DMS79 treated with DMSO at 0.1 percent for 48 hours (cell line): ENCODE measurements at regions not wholly inside any gene's neighbourhood (a gene's known extent, or its start where the extent isn't known, plus 50 kb on each side); places are given as distances from the start of the nearest gene placed in this dataset.
"Not testable (repeated sequence)": the region's sequence is repeated elsewhere in the genome, so short reads cannot be mapped to it uniquely, and the experiment has no call there.

Source experiments
- DNase-seq: peaks from one replicate; lab custom pipeline; 2025; lab: John Stamatoyannopoulos, UW

GRCh38 chr6:27617700-27618689 lies 145.1 kb upstream of the ZNF184 start:
- DNase-seq: no peak

DNA sequence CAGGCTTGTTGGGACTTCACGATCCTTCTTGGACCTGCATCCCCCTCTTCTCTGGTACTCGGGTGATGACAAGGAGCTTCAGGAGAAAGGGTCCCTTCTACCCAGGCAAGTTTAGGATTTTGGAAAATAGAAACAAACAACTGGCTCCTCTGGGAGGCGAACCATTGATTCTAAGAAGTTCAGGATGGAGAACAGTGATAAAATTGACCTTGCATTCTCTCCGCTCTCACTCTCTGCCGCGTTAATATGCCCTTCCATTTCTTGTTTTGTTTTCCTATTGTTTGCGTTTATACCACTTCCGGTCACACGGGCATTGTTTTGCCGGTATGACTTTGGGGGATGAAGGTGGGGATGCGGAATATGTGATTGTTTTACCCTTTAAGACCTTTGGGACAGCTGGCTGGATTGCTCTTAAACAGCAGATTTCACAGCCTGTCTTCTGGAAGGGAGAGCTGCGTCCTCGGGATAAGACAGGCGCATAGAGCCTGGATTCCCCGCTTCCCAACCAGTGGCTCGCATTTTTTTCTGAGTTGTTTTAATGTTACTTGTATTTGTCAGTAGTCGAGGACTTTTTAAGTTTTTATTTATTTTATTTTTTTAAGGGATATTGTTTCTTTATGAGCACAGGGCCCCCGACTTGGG lies 144.3 kb upstream of the ZNF184 start:
- DNase-seq: no peak

DNA sequence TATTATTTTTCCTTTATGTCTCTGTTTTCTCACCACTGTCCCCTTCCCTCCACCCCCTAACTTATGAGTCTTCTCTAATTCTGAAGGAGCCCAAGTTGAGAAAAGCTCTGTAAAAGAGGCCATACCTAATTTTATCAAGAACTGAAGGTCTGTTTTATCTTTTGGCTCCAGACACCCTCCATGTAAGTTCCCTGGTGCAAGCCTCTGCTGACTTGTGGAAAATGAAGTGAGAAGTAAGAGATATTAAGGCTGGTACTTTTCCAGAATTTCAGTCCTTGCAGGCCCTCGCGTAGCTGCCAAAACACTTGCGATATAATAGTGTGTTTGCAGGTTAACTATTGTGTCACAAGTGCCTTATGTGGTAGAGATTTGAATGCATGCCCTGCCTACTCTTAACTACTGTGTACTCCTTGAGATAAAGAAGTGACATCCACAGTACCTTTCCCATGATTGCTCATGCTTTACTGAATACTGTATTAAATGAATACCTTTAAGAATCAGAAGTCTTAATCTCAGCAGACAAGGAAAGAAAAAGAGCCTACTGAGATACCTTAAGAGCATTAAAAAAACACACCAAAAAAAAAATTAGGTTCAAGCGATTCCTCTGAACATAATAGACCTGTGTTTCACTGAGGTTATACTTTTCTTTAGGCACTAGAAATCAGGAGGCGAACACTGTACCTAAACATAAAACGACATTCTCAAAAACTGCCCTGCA lies 143.6 kb upstream of the ZNF184 start:
- DNase-seq: no peak

DNA sequence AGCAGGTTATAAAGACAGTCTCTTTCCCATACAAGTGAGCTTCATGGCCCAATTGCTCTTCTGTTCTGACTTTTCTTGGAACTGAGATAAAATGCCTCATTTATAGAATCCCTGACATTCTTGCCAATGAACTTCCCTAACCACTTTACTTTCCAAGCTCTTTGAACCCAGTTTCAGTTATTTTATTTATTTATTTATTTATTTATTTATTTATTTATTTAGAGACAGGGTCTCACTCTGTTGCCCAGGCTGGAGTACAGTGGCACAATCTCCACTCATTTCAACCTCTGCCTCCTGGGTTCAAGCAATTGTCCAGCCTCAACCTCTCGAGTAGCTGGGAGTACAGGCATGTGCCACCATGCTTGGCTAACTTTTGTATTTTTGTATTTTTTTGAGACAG lies 138.5 kb upstream of the ZNF184 start:
- no peak for DNase-seq

DNA sequence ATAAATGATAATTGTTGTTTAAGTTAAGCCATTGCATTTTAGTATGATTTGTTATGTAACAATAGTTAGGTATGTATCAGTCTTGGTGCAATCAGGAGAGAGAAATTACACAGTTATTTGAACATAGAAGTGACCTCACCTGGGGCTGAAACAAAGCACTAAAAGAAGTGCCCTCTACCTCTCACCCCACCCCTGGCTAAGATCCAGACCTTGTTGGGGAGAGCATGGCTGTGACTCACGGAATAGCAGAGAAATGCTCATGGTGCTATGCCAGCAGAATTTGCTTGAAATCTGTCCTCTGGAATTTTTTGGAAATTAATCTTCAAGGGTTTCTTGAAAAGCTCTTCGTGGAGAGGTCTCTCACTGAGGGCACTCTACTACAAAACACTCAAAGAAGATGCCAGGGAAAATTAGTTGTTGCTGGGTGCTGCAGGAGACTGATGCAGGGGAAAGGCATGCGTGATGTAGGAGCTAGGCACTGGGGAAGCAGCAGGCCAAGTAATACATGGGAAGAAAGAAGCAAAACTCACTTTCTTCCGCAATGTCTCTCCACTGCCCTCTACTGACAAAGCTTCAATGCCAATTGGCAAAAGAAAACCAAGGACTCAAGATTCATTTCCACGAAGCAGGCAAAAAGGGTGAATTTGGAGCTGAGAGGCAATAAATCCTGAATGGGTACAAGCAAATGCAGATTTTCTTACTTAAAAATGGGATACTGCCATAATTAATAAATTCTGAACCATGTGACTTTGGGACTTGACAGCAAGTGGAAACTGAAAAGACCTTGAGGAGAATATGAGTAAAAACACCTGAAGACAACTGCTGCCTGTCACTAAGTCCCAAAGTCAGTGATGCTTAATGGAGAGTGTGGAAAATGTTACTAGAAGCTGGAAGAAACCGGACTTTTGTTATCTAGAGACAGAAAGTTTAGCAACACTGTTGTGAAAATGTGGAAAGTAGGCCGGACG lies 136.3 kb upstream of the ZNF184 start:
- DNase-seq: no peak

DNA sequence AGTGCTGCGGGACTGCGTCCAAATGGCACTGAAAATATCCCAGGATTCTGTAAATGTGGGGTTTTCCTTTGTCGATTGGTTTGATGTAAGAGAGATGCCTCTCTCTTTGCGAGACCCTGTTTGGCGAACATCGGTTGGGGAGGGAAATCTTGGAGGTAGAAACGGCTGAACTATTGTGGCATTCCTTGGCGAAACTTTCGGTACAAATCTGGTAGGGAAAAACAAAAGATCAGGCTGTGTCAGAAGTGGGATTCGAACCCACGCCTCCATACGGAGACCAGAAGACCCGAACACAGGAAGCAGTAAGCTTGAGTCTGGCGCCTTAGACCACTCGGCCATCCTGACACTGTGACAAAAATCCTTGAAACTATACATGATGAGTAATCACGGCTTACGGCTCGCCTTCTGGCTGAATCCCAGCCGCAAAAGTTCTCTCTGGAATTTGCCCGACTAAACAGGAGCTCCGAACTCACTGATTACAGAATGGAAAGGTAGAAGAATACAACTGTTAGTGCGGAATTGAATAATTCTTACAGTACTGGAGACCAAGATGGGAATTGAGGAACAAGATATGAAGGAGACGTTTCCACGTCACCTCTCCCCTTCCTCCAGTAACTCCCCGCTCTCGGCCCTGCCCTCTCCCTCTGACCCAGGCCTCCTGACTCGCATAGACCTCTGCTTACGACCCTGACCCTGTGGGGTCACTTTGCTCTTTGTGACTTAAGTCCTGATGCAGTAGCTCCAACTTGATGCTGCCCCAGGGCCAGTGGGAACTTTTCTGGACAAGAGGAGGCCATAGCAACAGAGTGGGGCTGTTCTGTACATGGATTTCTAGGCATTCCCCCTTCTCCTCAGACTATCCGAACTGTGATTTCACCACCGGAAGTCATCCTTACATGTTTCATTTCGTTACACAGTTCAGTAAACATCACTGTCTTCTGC lies 132.8 kb upstream of the ZNF184 start:
- no peak for DNase-seq

DNA sequence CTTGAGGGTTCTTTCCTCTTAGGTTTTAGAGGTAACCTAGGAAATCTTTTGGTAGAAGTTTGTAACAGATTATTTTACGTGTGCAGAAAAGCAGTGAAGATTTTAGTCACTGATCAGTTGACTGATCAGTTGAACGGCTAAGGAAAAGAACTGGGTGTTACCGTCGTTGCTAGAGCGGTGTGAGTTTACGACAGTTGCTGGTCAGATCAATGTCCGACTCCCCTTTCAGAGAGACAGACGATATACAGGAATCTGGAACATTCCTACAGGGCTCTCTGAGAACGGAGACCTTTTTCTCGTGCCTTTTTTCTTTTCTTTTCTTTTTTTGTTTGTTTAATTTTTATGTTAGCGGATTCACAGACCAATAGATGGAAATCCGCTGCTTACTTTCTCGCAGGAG lies 132.1 kb upstream of the ZNF184 start:
- no peak for DNase-seq

DNA sequence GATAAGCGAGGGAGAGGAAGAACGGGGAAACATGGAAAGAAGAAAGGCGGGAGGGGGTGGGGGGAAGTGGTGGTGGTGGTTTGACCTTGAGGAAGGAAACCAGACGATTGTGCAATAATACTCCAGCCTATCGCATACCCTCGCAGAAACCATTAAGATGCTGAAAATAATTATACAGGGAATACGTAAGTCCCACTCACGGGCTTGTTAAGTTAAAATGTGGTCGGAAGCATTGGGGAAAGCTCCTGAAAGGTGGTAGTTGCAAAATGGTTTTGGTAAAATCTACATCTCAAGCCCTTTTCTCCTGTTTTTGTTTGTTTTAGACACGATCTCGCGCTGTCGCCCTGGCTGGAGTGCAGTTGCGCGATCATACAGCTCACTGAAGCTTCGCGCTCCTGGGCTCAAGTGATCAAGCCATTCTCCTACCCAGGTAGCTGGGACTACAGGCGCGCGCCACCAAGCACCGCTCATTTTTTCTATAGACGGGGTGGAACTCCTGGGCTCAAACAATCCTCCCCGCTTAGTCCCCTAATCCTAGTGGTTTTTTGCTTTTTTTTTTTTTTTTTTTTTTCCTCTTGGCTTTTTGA lies 128.9 kb upstream of the ZNF184 start:
- DNase-seq: no peak

DNA sequence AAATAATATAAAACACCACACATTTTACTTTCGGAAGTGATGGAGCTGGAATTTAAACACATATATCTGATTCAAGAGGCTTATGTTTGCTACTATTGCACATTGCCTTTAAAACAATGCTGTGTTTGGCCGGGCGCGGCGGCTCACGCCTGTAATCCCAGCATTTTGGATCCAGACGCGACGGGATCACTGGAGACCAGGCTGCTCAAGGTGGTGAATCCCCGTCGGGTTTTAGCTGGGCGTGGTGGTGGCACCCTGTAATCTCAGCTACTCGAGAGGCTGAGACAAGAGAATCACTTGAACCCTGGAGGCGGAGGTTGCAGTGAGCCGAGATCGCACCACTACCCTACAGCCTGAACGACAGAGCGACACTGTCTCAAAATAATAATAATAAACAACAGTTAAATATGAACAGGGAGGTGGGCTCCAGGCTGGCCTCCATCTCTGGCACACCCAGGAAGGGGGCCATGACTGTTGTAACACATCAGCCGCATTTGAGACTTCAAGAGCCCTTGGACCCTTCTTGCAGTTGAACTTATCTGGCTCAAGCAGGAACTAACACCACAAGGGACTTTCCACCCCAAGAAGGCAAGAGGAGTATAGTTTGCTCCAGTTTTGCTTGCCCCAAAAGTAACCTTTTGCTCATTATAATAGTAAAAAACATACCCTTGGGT lies 127.1 kb upstream of the ZNF184 start:
- DNase-seq: no peak

GRCh38 chr6:27597031-27597567 lies 124.2 kb upstream of the ZNF184 start:
- DNase-seq: not testable (repeated sequence)

DNA sequence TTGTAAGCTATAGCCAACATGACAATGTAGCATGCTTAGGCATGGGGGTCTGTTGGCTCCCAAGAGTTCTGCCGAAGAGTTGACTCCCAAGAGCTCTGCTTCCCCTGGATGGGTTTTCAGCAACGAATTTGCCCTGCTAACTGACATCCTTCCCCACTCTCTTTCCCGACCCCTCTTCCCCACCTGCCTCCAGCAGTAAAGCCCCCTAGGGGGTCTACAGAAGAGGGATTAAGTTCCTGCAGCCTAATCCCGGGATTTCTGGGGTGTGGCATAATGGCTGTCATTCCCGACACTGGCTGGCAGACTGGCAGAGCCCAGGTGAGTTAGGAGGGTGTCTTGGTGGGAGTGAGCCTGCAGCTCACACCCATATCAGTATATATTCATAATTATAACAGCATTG lies 121.0 kb upstream of the ZNF184 start:
- DNase-seq: no peak

DNA sequence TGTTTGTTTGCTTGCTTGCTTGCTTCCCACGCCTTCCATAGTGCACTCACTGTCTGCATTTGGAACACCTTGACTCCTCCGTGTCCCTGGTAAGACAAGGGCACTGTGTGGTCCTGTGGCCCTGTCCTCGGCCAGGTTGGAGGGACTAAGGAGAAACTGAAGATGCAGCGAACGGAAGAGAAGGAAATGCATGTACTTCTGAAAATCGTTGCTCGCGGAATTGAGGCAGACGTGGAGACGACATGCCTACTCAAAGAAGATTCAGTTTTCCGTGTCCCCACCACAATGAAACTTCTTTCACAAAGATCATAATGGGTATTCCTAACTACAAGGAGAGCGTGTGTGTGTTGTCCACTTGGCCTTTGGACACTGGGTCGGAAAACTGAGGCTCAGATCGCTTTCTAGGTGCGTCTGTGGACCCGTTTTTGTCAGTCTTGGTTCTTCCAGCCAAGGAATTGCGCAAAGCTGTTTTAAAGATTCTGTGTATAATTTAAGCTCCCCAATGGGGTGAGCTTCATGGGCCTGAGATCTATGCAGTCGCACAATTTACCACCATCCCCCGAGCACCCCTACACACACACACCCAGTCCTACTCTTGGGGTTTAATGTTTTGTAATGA lies 120.4 kb upstream of the ZNF184 start:
- DNase-seq: no peak

DNA sequence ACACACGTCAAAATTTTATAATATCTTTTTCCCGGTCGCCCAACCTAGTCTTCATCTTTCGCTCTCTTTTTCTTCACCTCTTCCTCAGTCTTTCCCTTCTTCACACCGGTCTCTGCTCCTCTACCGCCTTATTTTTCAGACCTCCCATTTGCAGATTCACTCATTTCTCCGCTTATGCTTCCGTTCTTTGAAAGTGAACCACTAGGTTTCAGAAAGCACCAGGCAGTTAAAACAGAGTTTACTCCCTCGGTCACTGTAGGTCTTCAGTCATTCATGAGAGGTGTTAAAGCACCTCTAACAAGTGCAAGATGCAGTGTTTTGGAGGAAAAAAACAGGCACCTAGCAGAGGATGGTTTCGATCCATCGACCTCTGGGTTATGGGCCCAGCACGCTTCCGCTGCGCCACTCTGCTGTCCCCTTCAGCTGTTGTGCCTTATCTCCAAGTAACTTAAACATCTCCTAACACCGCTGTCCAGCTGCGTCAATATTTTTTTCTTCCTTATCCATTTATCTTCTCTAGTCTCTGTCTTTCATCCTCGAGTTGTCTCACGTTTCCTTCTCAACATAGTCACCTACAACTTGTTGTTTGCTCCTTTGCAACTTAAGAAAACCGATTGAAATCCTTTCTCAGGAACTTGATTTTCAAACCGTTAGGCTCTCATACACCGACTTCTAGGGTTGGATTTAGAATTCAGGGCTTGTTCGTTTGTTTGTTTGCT lies 119.7 kb upstream of the ZNF184 start:
- no peak for DNase-seq

DNA sequence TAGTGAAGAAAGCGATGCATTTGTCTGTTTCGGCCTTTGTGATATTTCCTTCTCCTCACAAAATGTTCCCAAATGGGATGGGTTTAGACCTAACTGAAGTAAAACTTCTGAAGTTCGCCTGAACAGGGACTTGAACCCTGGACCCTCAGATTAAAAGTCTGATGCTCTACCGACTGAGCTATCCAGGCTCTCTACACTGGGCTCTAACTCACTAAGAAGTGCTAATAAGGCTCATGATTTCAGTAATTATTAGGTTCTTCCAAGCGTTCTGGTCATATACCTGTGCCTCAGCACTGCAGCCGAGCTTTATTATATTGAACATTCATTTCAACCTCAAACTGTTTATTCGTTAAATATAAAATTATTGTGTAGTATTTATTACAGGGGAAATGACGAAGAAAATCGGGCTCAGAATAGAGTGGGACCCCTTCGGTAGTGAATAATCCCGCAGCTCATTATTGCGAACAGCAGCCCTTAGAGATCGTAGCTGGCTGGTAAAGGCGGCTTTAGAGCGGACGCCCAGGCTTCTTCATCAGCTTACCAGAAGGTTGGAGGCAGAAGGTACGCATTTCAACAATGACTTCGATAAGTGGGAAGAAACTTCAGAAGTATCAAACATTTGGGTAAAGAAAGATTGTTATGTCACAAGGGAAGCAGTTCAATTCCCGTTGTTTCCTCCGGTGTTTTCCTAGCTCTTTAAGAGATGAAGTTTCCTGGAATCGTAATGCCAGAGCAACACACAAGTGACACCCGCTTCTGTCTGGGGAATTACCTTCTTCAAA lies 119.0 kb upstream of the ZNF184 start:
- DNase-seq: no peak

DNA sequence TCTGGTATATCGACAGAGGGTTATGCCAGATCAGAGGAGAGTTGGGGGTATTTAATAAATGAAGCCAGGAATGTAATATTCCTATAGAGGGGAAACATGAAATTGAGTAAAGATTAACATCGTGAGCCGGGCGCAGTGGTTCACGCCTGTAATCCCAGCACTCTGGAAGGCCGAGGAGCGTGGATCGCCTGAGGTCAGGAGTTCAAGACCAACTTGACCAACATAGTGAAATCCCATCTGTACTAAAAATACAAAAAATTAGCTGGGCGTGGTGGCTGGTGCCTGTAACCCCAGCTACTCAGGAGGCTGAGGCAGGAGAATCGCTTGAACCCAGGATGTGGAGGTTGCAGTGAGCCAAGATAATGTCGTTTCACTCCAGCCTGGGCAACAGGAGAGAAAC lies 112.4 kb upstream of the ZNF184 start:
- not testable (repeated sequence) for DNase-seq

GRCh38 chr6:27584326-27584725 lies 111.4 kb upstream of the ZNF184 start:
- DNase-seq: no peak
